ENCODE measurements at regions not wholly inside any gene's neighbourhood (a gene's known extent, or its start where the extent isn't known, plus 50 kb on each side); places are given as distances from the start of the nearest gene placed in this dataset.

DNA sequence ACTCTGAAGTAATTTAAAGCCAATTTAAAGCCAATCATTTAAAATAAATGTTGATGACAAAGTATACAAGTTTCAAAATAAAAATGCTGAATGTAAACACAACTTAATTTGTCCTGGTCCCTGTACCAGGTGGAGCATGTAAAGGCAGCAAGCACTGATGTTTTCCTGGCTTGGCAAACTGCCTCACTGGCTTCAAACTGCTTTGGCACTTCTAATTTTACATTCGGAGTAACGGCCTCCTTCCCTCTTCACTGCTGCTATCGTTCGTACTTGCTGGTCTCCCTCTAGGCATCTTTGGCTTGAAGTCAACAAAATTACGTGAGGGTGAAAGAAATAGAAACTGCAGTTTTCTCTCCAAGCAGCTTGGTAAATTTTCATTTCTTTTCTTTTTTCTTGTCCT is 287.9 kb downstream of the LTN1 start:
- DNase-seq (ENCODE audit: low read depth, low spot score): no peak
- H3K27ac ChIP-seq (ENCODE audit: low read depth, low read length): no peak overlapping the region
- POLR2A ChIA-PET: no interaction called here
- H3K4me3 ChIP-seq (ENCODE audit: low read depth, low read length): no peak overlapping the region
- TF ChIP-seq CTCF (IDR thresholded peaks at IDR 0.05; ENCODE audit: low read depth, low read length): no peak
- CTCF ChIA-PET: no interaction called here
- no peaks in the 10 kb centered on the region for H3K27me3 ChIP-seq (ENCODE audit: control insufficient read depth, insufficient read depth, low read length)
- H3K9me3 ChIP-seq (ENCODE audit: control insufficient read depth, insufficient read depth, low read length): no peaks in the 10 kb centered on the region

GRCh38 chr21:28703861-28704260 is 288.8 kb downstream of the LTN1 start:
- POLR2A ChIA-PET: no interaction called here
- CTCF ChIA-PET: no interaction called here
- Histone ChIP-seq H3K4me3 (ENCODE audit: low read depth, low read length) (no peak overlapping the region), H3K9me3 (ENCODE audit: control insufficient read depth, insufficient read depth, low read length) (no peaks in the 10 kb centered on the region), H3K27ac (ENCODE audit: low read depth, low read length) (no peak overlapping the region), H3K27me3 (ENCODE audit: control insufficient read depth, insufficient read depth, low read length) (no peaks in the 10 kb centered on the region)
- DNase-seq (ENCODE audit: low read depth, low spot score): no peak
- no peak for TF ChIP-seq CTCF (IDR thresholded peaks at IDR 0.05; ENCODE audit: low read depth, low read length)

- no peak for DNase-seq (ENCODE audit: low read depth, low spot score)
- ChIA-PET POLR2A (no interaction called here), CTCF (no interaction called here)
- H3K9me3 ChIP-seq (ENCODE audit: control insufficient read depth, insufficient read depth, low read length): no peaks in the 10 kb centered on the region
- no peak overlapping the region for H3K4me3 ChIP-seq (ENCODE audit: low read depth, low read length)
- H3K27ac ChIP-seq (ENCODE audit: low read depth, low read length): no peak overlapping the region
- H3K27me3 ChIP-seq (ENCODE audit: control insufficient read depth, insufficient read depth, low read length): no peaks in the 10 kb centered on the region
- TF ChIP-seq CTCF (IDR thresholded peaks at IDR 0.05; ENCODE audit: low read depth, low read length): no peak
These were observed 292.9 kb downstream of the LTN1 start for GRCh38 chr21:28699596-28700259.

DNA sequence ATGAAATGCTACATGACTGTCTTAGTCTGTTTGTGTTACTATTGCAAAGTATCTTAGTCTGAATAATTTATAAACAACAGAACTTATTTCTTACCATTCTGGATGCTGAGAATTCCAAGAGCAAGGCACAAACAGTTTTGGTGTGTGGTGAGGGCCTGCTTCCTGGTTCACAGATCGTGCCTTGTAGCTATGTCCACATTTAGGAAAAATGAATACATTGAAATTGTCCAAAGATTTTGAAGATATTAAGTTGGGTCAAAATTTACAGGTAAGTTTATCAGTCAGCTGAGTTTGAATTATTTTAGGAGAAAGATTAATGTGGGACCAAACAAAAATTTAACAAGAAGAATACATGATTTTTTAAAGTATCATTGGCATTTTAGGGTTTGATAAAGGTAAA is 293.5 kb downstream of the LTN1 start:
- H3K9me3 ChIP-seq (ENCODE audit: control insufficient read depth, insufficient read depth, low read length): no peaks in the 10 kb centered on the region
- no peak for DNase-seq (ENCODE audit: low read depth, low spot score)
- no peak overlapping the region for H3K27ac ChIP-seq (ENCODE audit: low read depth, low read length)
- H3K4me3 ChIP-seq (ENCODE audit: low read depth, low read length): no peak overlapping the region
- no peaks in the 10 kb centered on the region for H3K27me3 ChIP-seq (ENCODE audit: control insufficient read depth, insufficient read depth, low read length)
- CTCF ChIA-PET: no interaction called here
- POLR2A ChIA-PET: no interaction called here
- no peak for TF ChIP-seq CTCF (IDR thresholded peaks at IDR 0.05; ENCODE audit: low read depth, low read length)

DNA sequence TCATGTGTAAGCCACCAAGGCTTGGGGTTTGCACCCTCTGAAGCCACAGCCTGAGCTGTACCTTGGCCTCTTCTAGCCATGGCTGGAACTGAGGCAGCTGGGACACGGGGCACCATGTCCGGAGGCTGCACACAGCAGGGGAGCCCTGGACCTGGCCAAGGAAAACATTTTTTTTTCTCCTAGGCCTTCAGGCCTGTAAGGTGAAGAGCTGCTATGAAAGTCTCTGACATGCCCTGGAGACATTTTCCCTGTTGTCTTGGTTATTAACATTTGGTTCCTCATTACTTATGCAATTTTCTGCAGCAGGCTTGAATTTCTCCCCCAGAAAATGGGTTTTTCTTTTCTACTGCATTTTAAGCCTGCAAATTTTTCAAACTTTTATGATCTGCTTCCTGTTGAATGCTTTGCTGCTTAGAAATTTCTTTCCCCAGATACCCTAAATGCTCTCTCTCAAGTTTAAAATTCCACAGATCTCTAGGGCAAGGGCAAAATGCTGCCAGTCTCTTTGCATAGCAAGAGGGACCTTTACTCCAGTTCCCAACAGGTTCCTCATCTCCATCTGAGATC is 295.8 kb downstream of the LTN1 start:
- Histone ChIP-seq H3K27ac (ENCODE audit: low read depth, low read length) (no peak overlapping the region), H3K27me3 (ENCODE audit: control insufficient read depth, insufficient read depth, low read length) (no peaks in the 10 kb centered on the region), H3K9me3 (ENCODE audit: control insufficient read depth, insufficient read depth, low read length) (no peaks in the 10 kb centered on the region), H3K4me3 (ENCODE audit: low read depth, low read length) (no peak overlapping the region)
- DNase-seq (ENCODE audit: low read depth, low spot score): no peak
- TF ChIP-seq CTCF (IDR thresholded peaks at IDR 0.05; ENCODE audit: low read depth, low read length): no peak
- CTCF ChIA-PET: no interaction called here
- POLR2A ChIA-PET: no interaction called here
